ENCODE measurements at regions not wholly inside any gene's neighbourhood (a gene's known extent, or its start where the extent isn't known, plus 50 kb on each side); places are given as distances from the start of the nearest gene placed in this dataset.

DNA sequence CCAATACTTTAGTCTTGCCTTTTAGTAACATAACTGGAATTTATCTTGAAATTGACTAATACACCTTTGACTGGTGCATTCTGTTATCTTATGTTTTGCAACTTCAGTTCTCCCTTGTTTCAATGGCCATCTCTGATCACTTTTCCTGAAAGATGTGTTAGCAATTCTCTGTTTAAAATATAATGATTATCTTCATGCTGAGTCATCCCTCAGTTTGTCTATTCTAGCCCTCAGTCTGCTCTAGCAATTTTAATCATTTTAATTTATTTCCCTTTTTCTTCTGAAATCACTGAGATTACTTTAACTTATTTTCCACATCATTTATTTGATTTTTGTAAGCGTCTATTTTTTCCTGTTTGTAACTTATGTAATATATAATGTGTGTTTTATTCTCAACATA lies 221.9 kb upstream of the PDGFD start:
- no peak for TF ChIP-seq POLR2A (IDR thresholded peaks at IDR 0.05; ENCODE audit: low read depth)
- TF ChIP-seq EP300 (IDR thresholded peaks at IDR 0.05) = no peak
- TF ChIP-seq, protein P1, sequence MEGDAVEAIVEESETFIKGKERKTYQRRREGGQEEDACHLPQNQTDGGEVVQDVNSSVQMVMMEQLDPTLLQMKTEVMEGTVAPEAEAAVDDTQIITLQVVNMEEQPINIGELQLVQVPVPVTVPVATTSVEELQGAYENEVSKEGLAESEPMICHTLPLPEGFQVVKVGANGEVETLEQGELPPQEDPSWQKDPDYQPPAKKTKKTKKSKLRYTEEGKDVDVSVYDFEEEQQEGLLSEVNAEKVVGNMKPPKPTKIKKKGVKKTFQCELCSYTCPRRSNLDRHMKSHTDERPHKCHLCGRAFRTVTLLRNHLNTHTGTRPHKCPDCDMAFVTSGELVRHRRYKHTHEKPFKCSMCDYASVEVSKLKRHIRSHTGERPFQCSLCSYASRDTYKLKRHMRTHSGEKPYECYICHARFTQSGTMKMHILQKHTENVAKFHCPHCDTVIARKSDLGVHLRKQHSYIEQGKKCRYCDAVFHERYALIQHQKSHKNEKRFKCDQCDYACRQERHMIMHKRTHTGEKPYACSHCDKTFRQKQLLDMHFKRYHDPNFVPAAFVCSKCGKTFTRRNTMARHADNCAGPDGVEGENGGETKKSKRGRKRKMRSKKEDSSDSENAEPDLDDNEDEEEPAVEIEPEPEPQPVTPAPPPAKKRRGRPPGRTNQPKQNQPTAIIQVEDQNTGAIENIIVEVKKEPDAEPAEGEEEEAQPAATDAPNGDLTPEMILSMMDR (IDR thresholded peaks at IDR 0.05) = no peak
- TF ChIP-seq POLR2AphosphoS5 (IDR thresholded peaks at IDR 0.05) = no peak
- Histone ChIP-seq H3K4me3 (no peak overlapping the region), H3K4me1 (no peaks in the 10 kb centered on the region), H3K36me3 (no peaks in the 10 kb centered on the region), H3K9me3 (no peaks in the 10 kb centered on the region), H3K27ac (replicated peaks in 1 of 4) (no peak overlapping the region), H3K27me3 (no peaks in the 10 kb centered on the region)
- intact Hi-C loops (cut with DNase I) = no loop called here
- no peak for DNase-seq (ENCODE audit: extremely low spot score)
- WGBS = 100% methylated on average over 1 of the region's 1 CpG

DNA sequence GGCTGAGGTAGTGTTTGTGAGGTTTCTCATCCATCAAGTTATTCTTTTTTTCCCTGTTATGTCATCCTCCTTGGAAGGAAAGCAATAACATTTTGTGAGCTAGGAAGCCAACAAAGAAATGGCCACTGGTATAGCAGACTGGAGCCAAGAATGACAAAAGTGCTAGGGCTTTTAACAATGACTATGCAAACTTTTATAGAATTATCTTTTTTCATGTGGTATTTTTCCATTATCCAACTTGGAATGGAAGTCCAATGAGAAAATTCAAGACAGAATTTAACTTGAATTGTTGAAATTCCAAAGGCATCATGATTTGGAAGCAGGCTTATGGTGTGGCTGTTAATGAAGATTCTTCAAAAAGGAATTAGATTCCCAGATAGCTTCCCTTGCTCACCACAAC lies 216.4 kb upstream of the PDGFD start:
- no peaks in the 10 kb centered on the region for H3K4me1 ChIP-seq
- no peaks in the 10 kb centered on the region for H3K9me3 ChIP-seq
- no peak for DNase-seq (ENCODE audit: extremely low spot score)
- H3K27me3 ChIP-seq = no peaks in the 10 kb centered on the region
- intact Hi-C loops (cut with DNase I) = no loop called here
- H3K27ac ChIP-seq (replicated peaks in 1 of 4) = no peak overlapping the region
- TF ChIP-seq POLR2AphosphoS5 (IDR thresholded peaks at IDR 0.05) = no peak
- TF ChIP-seq, protein P1 (IDR thresholded peaks at IDR 0.05) = no peak
- H3K4me3 ChIP-seq = no peak overlapping the region
- no peaks in the 10 kb centered on the region for H3K36me3 ChIP-seq

DNA sequence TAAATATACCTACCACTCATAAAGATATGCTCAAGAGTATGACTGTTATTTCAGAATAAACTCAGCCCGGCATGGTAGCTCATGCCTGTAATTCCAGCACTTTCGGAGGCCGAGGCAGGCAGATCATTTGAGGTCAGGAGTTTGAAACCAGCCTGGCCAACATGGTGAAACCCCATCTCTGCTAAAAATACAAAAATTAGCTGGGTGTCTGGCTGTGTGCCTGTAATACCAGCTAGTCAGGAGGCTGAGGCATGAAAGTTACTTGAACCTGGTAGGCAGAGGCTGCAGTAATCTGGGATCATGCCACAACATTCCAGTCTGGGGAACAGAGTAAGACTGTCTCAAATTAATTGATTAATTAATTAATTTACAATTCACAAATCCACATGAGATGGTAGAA lies 208.2 kb upstream of the PDGFD start:
- TF ChIP-seq EP300 (IDR thresholded peaks at IDR 0.05) (no peak), POLR2AphosphoS5 (IDR thresholded peaks at IDR 0.05) (no peak), POLR2A (IDR thresholded peaks at IDR 0.05; ENCODE audit: low read depth) (no peak)
- TF ChIP-seq, protein P1 (IDR thresholded peaks at IDR 0.05) = no peak
- Histone ChIP-seq H3K4me3 (no peak overlapping the region), H3K4me1 (no peaks in the 10 kb centered on the region), H3K27ac (replicated peaks in 1 of 4) (no peak overlapping the region), H3K27me3 (no peaks in the 10 kb centered on the region), H3K36me3 (no peaks in the 10 kb centered on the region), H3K9me3 (no peaks in the 10 kb centered on the region)
- DNase-seq (ENCODE audit: extremely low spot score) = no peak
- intact Hi-C loops (cut with DNase I) = no loop called here
- WGBS = 74% methylated on average over 3 of the region's 3 CpGs

DNA sequence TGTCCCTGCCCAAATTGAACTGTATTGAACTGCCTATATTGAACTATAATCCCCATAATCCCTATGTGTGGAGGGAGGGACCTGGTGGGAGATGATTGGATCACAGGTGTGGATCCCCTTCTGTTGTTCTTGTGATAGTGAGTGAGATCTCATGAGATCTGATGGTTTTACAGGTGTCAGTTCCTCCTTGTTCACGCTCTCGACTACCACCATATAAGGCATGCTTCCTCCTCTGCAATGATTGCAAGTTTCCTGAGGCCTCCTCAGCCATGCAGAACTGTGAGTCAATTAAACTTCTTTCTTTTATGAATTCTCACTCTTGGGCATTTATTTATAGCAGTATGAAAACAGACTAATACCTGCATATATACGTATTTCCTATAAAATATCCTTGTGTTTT lies 206.5 kb upstream of the PDGFD start:
- Histone ChIP-seq H3K36me3 (no peaks in the 10 kb centered on the region), H3K9me3 (no peaks in the 10 kb centered on the region), H3K4me1 (no peaks in the 10 kb centered on the region), H3K27ac (replicated peaks in 1 of 4) (no peak overlapping the region), H3K4me3 (no peak overlapping the region), H3K27me3 (no peaks in the 10 kb centered on the region)
- intact Hi-C loops (cut with DNase I) = no loop called here
- TF ChIP-seq POLR2AphosphoS5 (IDR thresholded peaks at IDR 0.05) (no peak), POLR2A (IDR thresholded peaks at IDR 0.05; ENCODE audit: low read depth) (no peak), EP300 (IDR thresholded peaks at IDR 0.05) (no peak)
- TF ChIP-seq, protein P1 (IDR thresholded peaks at IDR 0.05) = no peak
- 76% methylated on average over 3 of the region's 3 CpGs for WGBS
- no peak for DNase-seq (ENCODE audit: extremely low spot score)

DNA sequence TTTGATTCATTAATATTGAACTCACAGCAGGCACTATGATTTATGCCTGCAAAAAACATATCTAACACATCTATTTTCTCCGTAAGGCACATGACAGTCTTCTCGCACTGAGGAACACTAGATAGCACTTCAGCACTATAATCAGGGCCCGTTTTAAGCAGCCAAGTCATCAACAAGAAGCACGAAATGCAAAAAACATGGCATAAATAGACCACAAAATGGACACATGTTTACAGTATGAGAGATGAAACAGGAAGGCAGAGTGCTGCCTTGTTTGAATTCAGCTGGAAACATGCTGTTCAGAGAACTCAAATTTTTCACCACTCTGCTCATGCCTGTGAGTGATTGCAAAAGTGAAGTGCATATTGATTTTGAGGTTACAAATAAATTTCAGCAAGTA lies 205.8 kb upstream of the PDGFD start:
- WGBS = 68% methylated on average over 4 of the region's 4 CpGs
- no peaks in the 10 kb centered on the region for H3K9me3 ChIP-seq
- H3K27me3 ChIP-seq = no peaks in the 10 kb centered on the region
- no peak overlapping the region for H3K27ac ChIP-seq (replicated peaks in 1 of 4)
- intact Hi-C loops (cut with DNase I) = no loop called here
- no peak for TF ChIP-seq POLR2AphosphoS5 (IDR thresholded peaks at IDR 0.05)
- no peak for TF ChIP-seq POLR2A (IDR thresholded peaks at IDR 0.05; ENCODE audit: low read depth)
- TF ChIP-seq EP300 (IDR thresholded peaks at IDR 0.05) = no peak
- TF ChIP-seq, protein P1 (IDR thresholded peaks at IDR 0.05) = no peak
- H3K4me3 ChIP-seq = no peak overlapping the region
- no peaks in the 10 kb centered on the region for H3K36me3 ChIP-seq
- no peaks in the 10 kb centered on the region for H3K4me1 ChIP-seq
- DNase-seq (ENCODE audit: extremely low spot score) = no peak

Measured in esophagus muscularis mucosa (tissue), 4 donors.